ENCODE measurements at regions not wholly inside any gene's neighbourhood (a gene's known extent, or its start where the extent isn't known, plus 50 kb on each side); places are given as distances from the start of the nearest gene placed in this dataset.

DNA sequence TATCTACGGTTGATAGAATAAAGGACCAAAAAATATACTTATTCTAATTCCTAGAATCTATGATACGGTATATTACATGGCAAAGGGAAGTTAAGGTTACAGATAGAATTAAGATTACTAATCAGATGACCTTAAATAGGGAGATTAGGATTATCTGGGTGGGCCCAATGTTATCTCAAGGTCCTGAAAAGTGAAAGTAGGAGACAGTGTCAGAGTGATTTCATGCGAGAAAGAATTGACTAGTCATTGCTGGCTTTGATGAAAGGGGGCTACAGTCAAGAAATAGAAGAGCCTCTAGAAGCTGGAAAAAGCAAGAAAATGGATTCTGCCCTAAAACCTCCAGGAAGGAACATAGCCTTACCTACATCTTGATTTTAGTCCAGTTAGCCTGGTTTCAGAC, 176.9 kb upstream of the PPP1R2C start:
- TF ChIP-seq, protein P1, sequence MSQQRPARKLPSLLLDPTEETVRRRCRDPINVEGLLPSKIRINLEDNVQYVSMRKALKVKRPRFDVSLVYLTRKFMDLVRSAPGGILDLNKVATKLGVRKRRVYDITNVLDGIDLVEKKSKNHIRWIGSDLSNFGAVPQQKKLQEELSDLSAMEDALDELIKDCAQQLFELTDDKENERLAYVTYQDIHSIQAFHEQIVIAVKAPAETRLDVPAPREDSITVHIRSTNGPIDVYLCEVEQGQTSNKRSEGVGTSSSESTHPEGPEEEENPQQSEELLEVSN (IDR thresholded peaks at IDR 0.05), result no peak
- TF ChIP-seq ASH2L (IDR thresholded peaks at IDR 0.05; ENCODE audit: low read length) (no peak), JUN (IDR thresholded peaks at IDR 0.05; ENCODE audit: low read depth, low read length) (no peak), PHF8 (conservative IDR thresholded peaks at IDR 0.05; ENCODE audit: low read depth, low read length) (no peak)
- WGBS, 2 experiments (ENCODE audit: extremely low coverage in 1 of 2, insufficient coverage in 1 of 2, insufficient read length in 1 of 2, insufficient replicate concordance in 2 of 2, low coverage in 1 of 2, low lambda C conversion rate in 2 of 2, missing lambda C conversion rate in 1 of 2), result 100% methylated on average over 3 of the region's 3 CpGs; no CpG with 5 or more reads in 1 of the 2 experiments

More for the DNA sequence above, 176.9 kb upstream of the PPP1R2C start:
- Histone ChIP-seq H3K4me3 (ENCODE audit: extremely low read depth in 1 of 4, insufficient read depth in 2 of 4, low read depth in 3 of 4, low read length in 4 of 4) (no peak overlapping the region), H3K4ac (replicated peaks; ENCODE audit: insufficient read length, low read depth, low read length) (no peak overlapping the region), H2AK5ac (ENCODE audit: low read depth, low read length) (no peak overlapping the region), H2AFZ (ENCODE audit: low read length) (no peak overlapping the region), H2BK12ac (ENCODE audit: low read depth, low read length) (no peak overlapping the region), H3K23me2 (ENCODE audit: low read depth, low read length) (no peaks in the 10 kb centered on the region), H3K9me3 (ENCODE audit: insufficient read depth in 2 of 2, low read depth in 1 of 2, low read length in 1 of 2) (peaks cover 0 to 3% of the 10 kb centered on the region in 2 experiments; a peak in 1 of 4 replicates), H4K5ac (ENCODE audit: insufficient read length, low read depth, low read length) (no peak overlapping the region), H2BK120ac (replicated peaks; ENCODE audit: low read depth, low read length) (no peak overlapping the region), H4K20me1 (replicated peaks in 1 of 2; ENCODE audit: control insufficient read depth in 1 of 2, insufficient read depth in 2 of 2, low read length in 2 of 2) (no peaks in the 10 kb centered on the region), H3K27me3 (replicated peaks in 1 of 4; ENCODE audit: control insufficient read depth in 3 of 4, extremely low read depth in 1 of 4, insufficient read depth in 3 of 4, low read length in 3 of 4) (no peaks in the 10 kb centered on the region), H3K4me2 (ENCODE audit: insufficient read depth in 1 of 2, low read depth in 2 of 2, low read length in 2 of 2) (no peak overlapping the region), H4K91ac (replicated peaks; ENCODE audit: insufficient read length, low read length) (no peak overlapping the region), H2BK15ac (ENCODE audit: low read length) (no peak overlapping the region), H3K36me3 (ENCODE audit: control insufficient read depth in 2 of 4, insufficient read depth in 4 of 4, low read length in 3 of 4) (no peaks in the 10 kb centered on the region), H3K23ac (ENCODE audit: insufficient read length) (no peak overlapping the region), H4K8ac (ENCODE audit: extremely low read depth, insufficient read depth, low read length) (no peak overlapping the region), H3K79me2 (ENCODE audit: control insufficient read depth in 1 of 2, insufficient read depth in 2 of 2, low read length in 2 of 2) (no peaks in the 10 kb centered on the region), H3K56ac (replicated peaks; ENCODE audit: insufficient read length, low read depth, low read length) (no peak overlapping the region), H3K9ac (replicated peaks in 1 of 4; ENCODE audit: extremely low read depth in 1 of 4, low read depth in 3 of 4, low read length in 3 of 4) (no peak overlapping the region), H3K14ac (ENCODE audit: insufficient read length) (no peak overlapping the region), H3K18ac (ENCODE audit: extremely low read depth, low read length) (no peak overlapping the region), H3K4me1 (replicated peaks in 1 of 4; ENCODE audit: control insufficient read depth in 3 of 4, insufficient read depth in 4 of 4, low read length in 3 of 4) (no peaks in the 10 kb centered on the region), H3K27ac (ENCODE audit: low read depth, low read length) (no peak overlapping the region), H3K79me1 (ENCODE audit: low read depth, low read length) (no peaks in the 10 kb centered on the region), H2BK20ac (ENCODE audit: low read length) (no peak overlapping the region), H2BK5ac (ENCODE audit: low read depth, low read length) (no peak overlapping the region)
- POLR2A ChIA-PET (ENCODE audit: partially characterized antibody), result no interaction called here
- no peak for FAIRE-seq
- CTCF ChIA-PET (ENCODE audit: partially characterized antibody), result no interaction called here
- no peak for DNase-seq (ENCODE audit: low read depth in 1 of 2, low spot score in 2 of 2)
